Kidney epithelial cell (primary cell): ENCODE measurements at regions not wholly inside any gene's neighbourhood (a gene's known extent, or its start where the extent isn't known, plus 50 kb on each side); places are given as distances from the start of the nearest gene placed in this dataset.

ENCODE experiments used
- DNase-seq: peaks from one replicate; pipeline ENCODE4 v3.0.0-alpha.2; 2010; ENCODE audit warnings: low read depth
- H3K27me3 ChIP-seq: 2 replicates; pipeline ENCODE4 v1.6.0; 2011; ENCODE audit warnings: low read length; ENCODE audit not compliant: control insufficient read depth, insufficient read depth
- H3K36me3 ChIP-seq: 2 replicates; pipeline ENCODE4 v1.5.1; 2011; ENCODE audit warnings: low read length; ENCODE audit not compliant: control insufficient read depth, insufficient read depth
- H3K4me3 ChIP-seq: 2 replicates; pipeline ENCODE4 v1.5.1; 2011; ENCODE audit warnings: low read depth, mild to moderate bottlenecking, control low read depth, low read length
- CTCF ChIP-seq: IDR thresholded peaks from 2 replicates; pipeline ENCODE4 v1.5.1; 2011; ENCODE audit warnings: mild to moderate bottlenecking, moderate library complexity, low read length, control low read depth, inconsistent platforms; ENCODE audit not compliant: insufficient read depth, poor library complexity, severe bottlenecking

- H3K27me3 ChIP-seq = no peaks in the 10 kb centered on the region
- DNase-seq = no peak
- TF ChIP-seq CTCF = no peak
- no peaks in the 10 kb centered on the region for H3K36me3 ChIP-seq
- H3K4me3 ChIP-seq = no peak overlapping the region
Measured at GRCh38 chr17:70024253-70024652, 50.8 kb upstream of the KCNJ16 start.
